Endodermal cell (in vitro differentiated cells): ENCODE measurements at regions not wholly inside any gene's neighbourhood (a gene's known extent, or its start where the extent isn't known, plus 50 kb on each side); places are given as distances from the start of the nearest gene placed in this dataset.

Experiments
- DNase-seq: peaks from one replicate; pipeline ENCODE4 v3.0.0-alpha.2; 2017
- H3K27ac ChIP-seq: 2 replicates; pipeline ENCODE4 v1.5.1; 2013; ENCODE audit warnings: mild to moderate bottlenecking, low read depth, low read length, moderate library complexity
- H3K27me3 ChIP-seq: 2 replicates; pipeline ENCODE4 v1.6.1; 2013; ENCODE audit warnings: mild to moderate bottlenecking, low read length, moderate library complexity; ENCODE audit not compliant: insufficient read depth, control insufficient read depth, poor library complexity, severe bottlenecking
- H3K36me3 ChIP-seq: 2 replicates; pipeline ENCODE4 v1.7.0; 2013; ENCODE audit warnings: mild to moderate bottlenecking, low read length, moderate library complexity; ENCODE audit not compliant: control insufficient read depth, insufficient read depth
- H3K4me1 ChIP-seq: one replicate; pipeline ENCODE4 v1.7.0; 2013; ENCODE audit warnings: low read length; ENCODE audit not compliant: control insufficient read depth, insufficient read depth
- H3K4me3 ChIP-seq: 2 replicates; pipeline ENCODE4 v1.5.1; 2013; ENCODE audit warnings: mild to moderate bottlenecking, low read length, moderate library complexity
- H3K9ac ChIP-seq: 2 replicates; pipeline ENCODE4 v1.6.1; 2013; ENCODE audit warnings: mild to moderate bottlenecking, low read length, moderate library complexity; ENCODE audit not compliant: poor library complexity, severe bottlenecking; ENCODE audit errors: extremely low read depth
- H3K9me3 ChIP-seq: 2 replicates; pipeline ENCODE4 v1.6.1; 2013; ENCODE audit warnings: mild to moderate bottlenecking, low read length, moderate library complexity; ENCODE audit not compliant: control insufficient read depth
- H3K27ac Mint-ChIP-seq: 2 replicates; pipeline ENCODE4 v1.8.0; 2020; ENCODE audit warnings: mixed read lengths
- H3K27me3 Mint-ChIP-seq: 2 replicates; pipeline ENCODE4 v1.8.0; 2021; ENCODE audit warnings: mild to moderate bottlenecking, mixed read lengths; ENCODE audit not compliant: insufficient read depth
- H3K36me3 Mint-ChIP-seq: 2 replicates; pipeline ENCODE4 v1.8.0; 2020; ENCODE audit warnings: low read depth, mixed read lengths
- H3K4me1 Mint-ChIP-seq: 2 replicates; pipeline ENCODE4 v1.8.0; 2020; ENCODE audit warnings: mixed read lengths
- H3K4me3 Mint-ChIP-seq: 2 replicates; pipeline ENCODE4 v1.8.0; 2020; ENCODE audit warnings: mild to moderate bottlenecking, moderate library complexity, mixed read lengths
- H3K9me3 Mint-ChIP-seq: 2 replicates; pipeline ENCODE4 v1.8.0; 2020; ENCODE audit warnings: mild to moderate bottlenecking, mixed read lengths
- WGBS, 2 experiments: methylation state at CpG; one replicate each; pipeline versions ENCODE4 v1.1.5 to v1.1.7; 2013; ENCODE audit warnings: missing lambda C conversion rate in 2 of 2, mixed read lengths in 1 of 2; ENCODE audit not compliant: insufficient coverage in 1 of 2, insufficient read length in 1 of 2; 5-methylcytosine and 5-hydroxymethylcytosine counted together
- TF ChIP-seq, protein P1 (sequence below): fragments of 200-600 bp; sonication (generic); conservative IDR thresholded peaks from 2 replicates; pipeline ENCODE4 v1.5.0; 2021; ENCODE audit warnings: antibody characterized with exemption, mild to moderate bottlenecking

DNA sequence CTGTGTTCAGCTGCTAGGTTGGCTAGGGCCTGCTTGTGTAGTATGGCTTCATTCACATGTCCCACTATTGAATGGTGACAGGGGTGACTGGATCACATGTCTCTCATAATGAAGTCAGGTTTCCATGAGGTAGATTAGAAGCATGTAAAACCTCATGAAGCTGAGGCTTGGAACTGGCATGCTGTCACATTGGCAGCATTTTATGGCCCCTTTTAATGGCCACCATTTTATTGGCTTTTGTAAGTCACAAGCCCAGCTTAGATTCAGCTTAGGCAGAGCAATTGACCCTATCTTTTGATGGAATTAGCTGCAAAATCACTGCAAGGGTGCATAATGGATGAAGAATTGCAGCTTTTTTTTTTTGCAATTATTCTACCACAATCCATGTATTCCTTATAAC is 583.5 kb downstream of the MED13L start:
- no peak overlapping the region for H3K4me3 Mint-ChIP-seq
- TF ChIP-seq, protein P1, sequence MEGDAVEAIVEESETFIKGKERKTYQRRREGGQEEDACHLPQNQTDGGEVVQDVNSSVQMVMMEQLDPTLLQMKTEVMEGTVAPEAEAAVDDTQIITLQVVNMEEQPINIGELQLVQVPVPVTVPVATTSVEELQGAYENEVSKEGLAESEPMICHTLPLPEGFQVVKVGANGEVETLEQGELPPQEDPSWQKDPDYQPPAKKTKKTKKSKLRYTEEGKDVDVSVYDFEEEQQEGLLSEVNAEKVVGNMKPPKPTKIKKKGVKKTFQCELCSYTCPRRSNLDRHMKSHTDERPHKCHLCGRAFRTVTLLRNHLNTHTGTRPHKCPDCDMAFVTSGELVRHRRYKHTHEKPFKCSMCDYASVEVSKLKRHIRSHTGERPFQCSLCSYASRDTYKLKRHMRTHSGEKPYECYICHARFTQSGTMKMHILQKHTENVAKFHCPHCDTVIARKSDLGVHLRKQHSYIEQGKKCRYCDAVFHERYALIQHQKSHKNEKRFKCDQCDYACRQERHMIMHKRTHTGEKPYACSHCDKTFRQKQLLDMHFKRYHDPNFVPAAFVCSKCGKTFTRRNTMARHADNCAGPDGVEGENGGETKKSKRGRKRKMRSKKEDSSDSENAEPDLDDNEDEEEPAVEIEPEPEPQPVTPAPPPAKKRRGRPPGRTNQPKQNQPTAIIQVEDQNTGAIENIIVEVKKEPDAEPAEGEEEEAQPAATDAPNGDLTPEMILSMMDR: no peak

DNA sequence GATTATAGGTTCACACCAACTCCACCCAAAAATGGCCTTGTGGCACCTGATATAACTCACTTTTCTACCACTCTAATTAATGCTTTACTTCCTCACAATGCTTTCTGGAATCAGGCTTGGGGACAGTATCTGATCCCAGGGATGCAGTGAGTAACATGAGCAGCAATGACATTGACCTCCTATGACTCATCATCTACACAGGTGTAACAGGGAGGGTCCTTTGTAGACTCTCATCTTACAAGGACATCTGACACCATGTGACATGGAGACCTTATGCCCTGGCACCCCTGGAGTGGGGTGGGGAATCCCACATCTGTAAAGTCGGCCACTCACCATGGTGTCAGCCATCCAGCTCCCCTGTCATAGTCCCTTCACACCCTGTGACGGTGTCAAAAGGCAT is 586.4 kb downstream of the MED13L start:
- no peaks in the 10 kb centered on the region for H3K36me3 Mint-ChIP-seq
- Histone ChIP-seq H3K9me3 (no peaks in the 10 kb centered on the region), H3K27me3 (no peaks in the 10 kb centered on the region), H3K9ac (no peak overlapping the region), H3K27ac (no peak overlapping the region), H3K4me1 (no peaks in the 10 kb centered on the region), H3K4me3 (no peak overlapping the region), H3K36me3 (no peaks in the 10 kb centered on the region)
- no peaks in the 10 kb centered on the region for H3K9me3 Mint-ChIP-seq
- WGBS, 2 experiments: 83 to 85% methylated on average over 1 to 2 of the region's 2 CpGs
- no peak for DNase-seq
- TF ChIP-seq, protein P1: no peak
- no peak overlapping the region for H3K4me3 Mint-ChIP-seq
- no peaks in the 10 kb centered on the region for H3K27me3 Mint-ChIP-seq
- no peaks in the 10 kb centered on the region for H3K4me1 Mint-ChIP-seq
- H3K27ac Mint-ChIP-seq: no peak overlapping the region

More for the DNA sequence above, 583.5 kb downstream of the MED13L start:
- Mint-ChIP-seq H3K27me3 (peaks cover 3% of the 10 kb centered on the region), H3K36me3 (no peaks in the 10 kb centered on the region), H3K27ac (no peak overlapping the region), H3K9me3 (no peaks in the 10 kb centered on the region), H3K4me1 (no peaks in the 10 kb centered on the region)
- no peaks in the 10 kb centered on the region for H3K9me3 ChIP-seq
- DNase-seq: no peak
- H3K36me3 ChIP-seq: no peaks in the 10 kb centered on the region
- H3K4me1 ChIP-seq: no peaks in the 10 kb centered on the region
- H3K9ac ChIP-seq: no peak overlapping the region
- no peak overlapping the region for H3K4me3 ChIP-seq
- H3K27ac ChIP-seq: no peak overlapping the region
- H3K27me3 ChIP-seq: no peaks in the 10 kb centered on the region

DNA sequence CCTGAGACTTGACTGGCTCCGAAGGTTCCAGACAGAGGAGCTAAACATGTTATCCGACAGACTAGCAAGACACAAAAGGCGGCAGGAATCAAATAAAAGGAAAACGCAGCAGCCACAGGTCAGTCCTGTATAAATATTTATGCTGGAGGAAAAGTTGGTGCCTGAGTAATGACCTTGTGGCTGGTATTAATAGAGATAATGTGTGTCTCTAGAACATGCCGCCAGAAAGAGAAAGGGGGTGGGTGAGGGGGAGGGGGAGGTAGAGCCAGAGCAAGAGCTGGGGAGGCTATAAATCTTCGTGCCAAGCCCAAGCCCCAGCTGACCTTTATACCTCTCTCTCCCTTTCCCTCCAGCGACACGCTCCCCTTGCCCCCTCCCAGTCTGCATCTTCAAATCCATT is 590.4 kb downstream of the MED13L start:
- H3K36me3 ChIP-seq: no peaks in the 10 kb centered on the region
- H3K27me3 Mint-ChIP-seq: peaks cover 5% of the 10 kb centered on the region
- no peaks in the 10 kb centered on the region for H3K4me1 ChIP-seq
- no peaks in the 10 kb centered on the region for H3K4me1 Mint-ChIP-seq
- no peak overlapping the region for H3K9ac ChIP-seq
- TF ChIP-seq, protein P1: no peak
- H3K4me3 Mint-ChIP-seq: no peak overlapping the region
- H3K27ac ChIP-seq: no peak overlapping the region
- H3K9me3 Mint-ChIP-seq: no peaks in the 10 kb centered on the region
- 92 to 95% methylated on average over 3 to 7 of the region's 8 CpGs for WGBS, 2 experiments
- H3K27ac Mint-ChIP-seq: no peak overlapping the region
- H3K27me3 ChIP-seq: peaks cover 8% of the 10 kb centered on the region
- no peak for DNase-seq
- H3K36me3 Mint-ChIP-seq: no peaks in the 10 kb centered on the region
- H3K9me3 ChIP-seq: no peaks in the 10 kb centered on the region
- no peak overlapping the region for H3K4me3 ChIP-seq
